Vagina (tissue), 2 donors: ENCODE measurements at regions not wholly inside any gene's neighbourhood (a gene's known extent, or its start where the extent isn't known, plus 50 kb on each side); places are given as distances from the start of the nearest gene placed in this dataset.

Experiments
- CTCF ChIP-seq, 3 experiments: fragments of 450-650 bp in 2 of 3; fragments of 200-600 bp in 1 of 3; sonication (generic) in 1 of 3; IDR thresholded peaks; one replicate each; pipeline ENCODE4 v1.5.1; 2017 to 2019; ENCODE audit warnings: antibody characterized with exemption in 3 of 3, mild to moderate bottlenecking in 2 of 3, moderate library complexity in 2 of 3
- POLR2A ChIP-seq, 2 donors: fragments of 450-650 bp; IDR thresholded peaks; one replicate each; pipeline ENCODE4 v1.6.1; 2017; ENCODE audit warnings: antibody characterized with exemption in 2 of 2, mild to moderate bottlenecking in 2 of 2, moderate library complexity in 2 of 2
- POLR2AphosphoS5 ChIP-seq, 2 donors: sonication (generic); formaldehyde crosslinking; IDR thresholded peaks; one replicate each; pipeline ENCODE4 v1.9.0; 2017; ENCODE audit warnings: antibody characterized with exemption in 2 of 2, mild to moderate bottlenecking in 2 of 2, low read depth in 1 of 2; ENCODE audit not compliant: insufficient read depth in 1 of 2

- TF ChIP-seq CTCF (IDR thresholded peaks at IDR 0.05): no peak
- no peak for TF ChIP-seq POLR2A (IDR thresholded peaks at IDR 0.05)
- TF ChIP-seq POLR2AphosphoS5 (IDR thresholded peaks at IDR 0.05; ENCODE audit: insufficient read depth in 1 of 2, low read depth in 1 of 2): no peak
These were observed 402.1 kb downstream of the SETD4 start for GRCh38 chr21:35658242-35658641.
